ENCODE measurements at regions not wholly inside any gene's neighbourhood (a gene's known extent, or its start where the extent isn't known, plus 50 kb on each side); places are given as distances from the start of the nearest gene placed in this dataset.

DNA sequence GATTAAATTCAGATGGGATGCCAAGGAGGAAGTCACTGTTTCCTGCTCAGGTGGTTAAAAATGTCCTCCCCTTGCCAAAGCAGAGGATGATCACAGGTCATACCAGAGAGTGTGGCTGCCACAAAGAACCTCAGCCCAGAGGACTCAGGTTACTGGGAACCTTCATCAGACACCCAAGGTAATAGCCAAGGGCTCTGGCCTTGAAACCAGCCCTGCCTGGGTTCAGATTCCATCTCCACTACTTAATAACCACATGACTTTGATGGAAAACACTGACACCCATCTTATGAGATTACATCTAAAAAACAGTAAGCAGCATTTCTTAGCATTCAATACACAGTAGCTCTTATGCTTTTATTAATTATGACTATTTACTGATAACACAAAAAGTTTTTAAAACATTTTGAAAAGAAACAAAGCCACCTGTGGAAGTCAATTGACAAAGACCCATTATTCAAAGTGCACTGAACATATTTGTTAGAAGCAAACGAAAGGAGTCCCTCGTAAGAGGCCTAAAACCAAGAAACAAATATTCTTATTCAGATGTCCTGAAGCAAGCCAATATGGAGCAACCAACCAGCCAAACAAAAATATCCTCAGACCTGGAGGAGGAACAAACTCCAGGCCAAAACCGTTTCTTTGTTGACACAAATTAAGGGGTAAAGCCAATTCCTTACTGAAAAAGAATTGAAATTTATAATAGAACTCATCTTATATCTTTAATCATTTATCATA is 241.5 kb downstream of the RNF152 start:
- Histone ChIP-seq H3K9ac (no peak overlapping the region), H3K27ac (ENCODE audit: low read depth in 2 of 2, low read length in 1 of 2) (no peak overlapping the region), H3K79me2 (ENCODE audit: insufficient read depth) (no peaks in the 10 kb centered on the region), H3K36me3 (replicated peaks in 1 of 2; ENCODE audit: control insufficient read depth in 1 of 2, insufficient read depth in 2 of 2, low read length in 1 of 2) (no peaks in the 10 kb centered on the region), H4K20me1 (ENCODE audit: insufficient read depth) (no peaks in the 10 kb centered on the region), H3K4me3 (ENCODE audit: low read depth in 2 of 2, low read length in 1 of 2) (no peak overlapping the region), H2AFZ (ENCODE audit: low read depth) (no peak overlapping the region), H3K4me2 (no peak overlapping the region), H3K4me1 (ENCODE audit: control insufficient read depth in 1 of 2, insufficient read depth in 2 of 2, low read depth in 1 of 2, low read length in 1 of 2) (peaks cover 0 to 7% of the 10 kb centered on the region in 2 experiments; a peak in 2 of 4 replicates), H3F3A (replicated peaks; ENCODE audit: insufficient read depth) (no peaks in the 10 kb centered on the region), H3K9me3 (no peaks in the 10 kb centered on the region), H3K27me3 (ENCODE audit: insufficient read depth) (no peaks in the 10 kb centered on the region), H3K9me2 (no peaks in the 10 kb centered on the region)
- TF ChIP-seq FOXJ3 (CRISPR knock-in tag; IDR thresholded peaks at IDR 0.05) = no peak
- TF ChIP-seq POLR2AphosphoS5 (IDR thresholded peaks at IDR 0.05; ENCODE audit: low read depth, low read length) = no peak
- no peak for TF ChIP-seq JUND (IDR thresholded peaks at IDR 0.05)
- TF ChIP-seq, protein P1, sequence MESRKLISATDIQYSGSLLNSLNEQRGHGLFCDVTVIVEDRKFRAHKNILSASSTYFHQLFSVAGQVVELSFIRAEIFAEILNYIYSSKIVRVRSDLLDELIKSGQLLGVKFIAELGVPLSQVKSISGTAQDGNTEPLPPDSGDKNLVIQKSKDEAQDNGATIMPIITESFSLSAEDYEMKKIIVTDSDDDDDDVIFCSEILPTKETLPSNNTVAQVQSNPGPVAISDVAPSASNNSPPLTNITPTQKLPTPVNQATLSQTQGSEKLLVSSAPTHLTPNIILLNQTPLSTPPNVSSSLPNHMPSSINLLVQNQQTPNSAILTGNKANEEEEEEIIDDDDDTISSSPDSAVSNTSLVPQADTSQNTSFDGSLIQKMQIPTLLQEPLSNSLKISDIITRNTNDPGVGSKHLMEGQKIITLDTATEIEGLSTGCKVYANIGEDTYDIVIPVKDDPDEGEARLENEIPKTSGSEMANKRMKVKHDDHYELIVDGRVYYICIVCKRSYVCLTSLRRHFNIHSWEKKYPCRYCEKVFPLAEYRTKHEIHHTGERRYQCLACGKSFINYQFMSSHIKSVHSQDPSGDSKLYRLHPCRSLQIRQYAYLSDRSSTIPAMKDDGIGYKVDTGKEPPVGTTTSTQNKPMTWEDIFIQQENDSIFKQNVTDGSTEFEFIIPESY (IDR thresholded peaks at IDR 0.05; ENCODE audit: borderline replicate concordance, low read depth) = no peak
- TF ChIP-seq, protein P2, sequence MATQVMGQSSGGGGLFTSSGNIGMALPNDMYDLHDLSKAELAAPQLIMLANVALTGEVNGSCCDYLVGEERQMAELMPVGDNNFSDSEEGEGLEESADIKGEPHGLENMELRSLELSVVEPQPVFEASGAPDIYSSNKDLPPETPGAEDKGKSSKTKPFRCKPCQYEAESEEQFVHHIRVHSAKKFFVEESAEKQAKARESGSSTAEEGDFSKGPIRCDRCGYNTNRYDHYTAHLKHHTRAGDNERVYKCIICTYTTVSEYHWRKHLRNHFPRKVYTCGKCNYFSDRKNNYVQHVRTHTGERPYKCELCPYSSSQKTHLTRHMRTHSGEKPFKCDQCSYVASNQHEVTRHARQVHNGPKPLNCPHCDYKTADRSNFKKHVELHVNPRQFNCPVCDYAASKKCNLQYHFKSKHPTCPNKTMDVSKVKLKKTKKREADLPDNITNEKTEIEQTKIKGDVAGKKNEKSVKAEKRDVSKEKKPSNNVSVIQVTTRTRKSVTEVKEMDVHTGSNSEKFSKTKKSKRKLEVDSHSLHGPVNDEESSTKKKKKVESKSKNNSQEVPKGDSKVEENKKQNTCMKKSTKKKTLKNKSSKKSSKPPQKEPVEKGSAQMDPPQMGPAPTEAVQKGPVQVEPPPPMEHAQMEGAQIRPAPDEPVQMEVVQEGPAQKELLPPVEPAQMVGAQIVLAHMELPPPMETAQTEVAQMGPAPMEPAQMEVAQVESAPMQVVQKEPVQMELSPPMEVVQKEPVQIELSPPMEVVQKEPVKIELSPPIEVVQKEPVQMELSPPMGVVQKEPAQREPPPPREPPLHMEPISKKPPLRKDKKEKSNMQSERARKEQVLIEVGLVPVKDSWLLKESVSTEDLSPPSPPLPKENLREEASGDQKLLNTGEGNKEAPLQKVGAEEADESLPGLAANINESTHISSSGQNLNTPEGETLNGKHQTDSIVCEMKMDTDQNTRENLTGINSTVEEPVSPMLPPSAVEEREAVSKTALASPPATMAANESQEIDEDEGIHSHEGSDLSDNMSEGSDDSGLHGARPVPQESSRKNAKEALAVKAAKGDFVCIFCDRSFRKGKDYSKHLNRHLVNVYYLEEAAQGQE (IDR thresholded peaks at IDR 0.05; ENCODE audit: low read depth, low read length) = no peak
- no peak for TF ChIP-seq RAD21 (IDR thresholded peaks at IDR 0.05; ENCODE audit: low read length)
- no peak for TF ChIP-seq TAF1 (IDR thresholded peaks at IDR 0.05; ENCODE audit: borderline replicate concordance, low read depth, low read length)
- TF ChIP-seq, protein P3, sequence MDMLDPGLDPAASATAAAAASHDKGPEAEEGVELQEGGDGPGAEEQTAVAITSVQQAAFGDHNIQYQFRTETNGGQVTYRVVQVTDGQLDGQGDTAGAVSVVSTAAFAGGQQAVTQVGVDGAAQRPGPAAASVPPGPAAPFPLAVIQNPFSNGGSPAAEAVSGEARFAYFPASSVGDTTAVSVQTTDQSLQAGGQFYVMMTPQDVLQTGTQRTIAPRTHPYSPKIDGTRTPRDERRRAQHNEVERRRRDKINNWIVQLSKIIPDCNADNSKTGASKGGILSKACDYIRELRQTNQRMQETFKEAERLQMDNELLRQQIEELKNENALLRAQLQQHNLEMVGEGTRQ (IDR thresholded peaks at IDR 0.05; ENCODE audit: borderline replicate concordance, low read depth, low read length) = no peak
- TF ChIP-seq CHD2 (IDR thresholded peaks at IDR 0.05; ENCODE audit: low read length, partially characterized antibody) = no peak
- no peak for TF ChIP-seq ELF1 (IDR thresholded peaks at IDR 0.05)
- TF ChIP-seq RFX5 (IDR thresholded peaks at IDR 0.05; ENCODE audit: low read length) = no peak
- TF ChIP-seq MEF2A (IDR thresholded peaks at IDR 0.05; ENCODE audit: borderline replicate concordance, low read depth) = no peak
- no peak for TF ChIP-seq RXRA (IDR thresholded peaks at IDR 0.05; ENCODE audit: borderline replicate concordance, low read depth)
- no peak for TF ChIP-seq GATA2 (CRISPR knock-in tag; IDR thresholded peaks at IDR 0.05)
- TF ChIP-seq SMC3 (IDR thresholded peaks at IDR 0.05; ENCODE audit: low read depth, low read length) = no peak
- TF ChIP-seq, protein P4, sequence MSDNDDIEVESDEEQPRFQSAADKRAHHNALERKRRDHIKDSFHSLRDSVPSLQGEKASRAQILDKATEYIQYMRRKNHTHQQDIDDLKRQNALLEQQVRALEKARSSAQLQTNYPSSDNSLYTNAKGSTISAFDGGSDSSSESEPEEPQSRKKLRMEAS (IDR thresholded peaks at IDR 0.05; ENCODE audit: low read depth) = no peak
- TF ChIP-seq EP300 (IDR thresholded peaks at IDR 0.05; ENCODE audit: borderline replicate concordance in 1 of 2, low read depth in 1 of 2, low read length in 1 of 2) = peak in 1 of 2 experiments; percentile 13; a peak in 1 of 4 replicates
- TF ChIP-seq, protein P5, sequence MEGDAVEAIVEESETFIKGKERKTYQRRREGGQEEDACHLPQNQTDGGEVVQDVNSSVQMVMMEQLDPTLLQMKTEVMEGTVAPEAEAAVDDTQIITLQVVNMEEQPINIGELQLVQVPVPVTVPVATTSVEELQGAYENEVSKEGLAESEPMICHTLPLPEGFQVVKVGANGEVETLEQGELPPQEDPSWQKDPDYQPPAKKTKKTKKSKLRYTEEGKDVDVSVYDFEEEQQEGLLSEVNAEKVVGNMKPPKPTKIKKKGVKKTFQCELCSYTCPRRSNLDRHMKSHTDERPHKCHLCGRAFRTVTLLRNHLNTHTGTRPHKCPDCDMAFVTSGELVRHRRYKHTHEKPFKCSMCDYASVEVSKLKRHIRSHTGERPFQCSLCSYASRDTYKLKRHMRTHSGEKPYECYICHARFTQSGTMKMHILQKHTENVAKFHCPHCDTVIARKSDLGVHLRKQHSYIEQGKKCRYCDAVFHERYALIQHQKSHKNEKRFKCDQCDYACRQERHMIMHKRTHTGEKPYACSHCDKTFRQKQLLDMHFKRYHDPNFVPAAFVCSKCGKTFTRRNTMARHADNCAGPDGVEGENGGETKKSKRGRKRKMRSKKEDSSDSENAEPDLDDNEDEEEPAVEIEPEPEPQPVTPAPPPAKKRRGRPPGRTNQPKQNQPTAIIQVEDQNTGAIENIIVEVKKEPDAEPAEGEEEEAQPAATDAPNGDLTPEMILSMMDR (IDR thresholded peaks at IDR 0.05) = no peak
- no peak for TF ChIP-seq RCOR1 (IDR thresholded peaks at IDR 0.05; ENCODE audit: low read length)
- no peak for TF ChIP-seq FOSL2 (IDR thresholded peaks at IDR 0.05; ENCODE audit: borderline replicate concordance, low read depth)
- TF ChIP-seq, protein P6, sequence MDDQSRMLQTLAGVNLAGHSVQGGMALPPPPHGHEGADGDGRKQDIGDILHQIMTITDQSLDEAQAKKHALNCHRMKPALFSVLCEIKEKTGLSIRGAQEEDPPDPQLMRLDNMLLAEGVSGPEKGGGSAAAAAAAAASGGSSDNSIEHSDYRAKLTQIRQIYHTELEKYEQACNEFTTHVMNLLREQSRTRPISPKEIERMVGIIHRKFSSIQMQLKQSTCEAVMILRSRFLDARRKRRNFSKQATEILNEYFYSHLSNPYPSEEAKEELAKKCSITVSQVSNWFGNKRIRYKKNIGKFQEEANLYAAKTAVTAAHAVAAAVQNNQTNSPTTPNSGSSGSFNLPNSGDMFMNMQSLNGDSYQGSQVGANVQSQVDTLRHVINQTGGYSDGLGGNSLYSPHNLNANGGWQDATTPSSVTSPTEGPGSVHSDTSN (IDR thresholded peaks at IDR 0.05) = 0 out of 2 replicates have a peak, but pooled peaks have one; percentile 17
- TF ChIP-seq SIN3A (IDR thresholded peaks at IDR 0.05; ENCODE audit: borderline replicate concordance, low read depth, low read length) = no peak
- TF ChIP-seq EZH2phosphoT487 (IDR thresholded peaks at IDR 0.05; ENCODE audit: borderline replicate concordance, low read depth) = no peak
- 0 out of 2 replicates have a peak, but pooled peaks have one; percentile 8 for TF ChIP-seq TCF12 (IDR thresholded peaks at IDR 0.05)
- ChIA-PET CTCF (interaction anchor here (0.6 to 1.0 kb wide), 2 partner anchors 69 to 243 kb away, joined by 3 read pairs; no protein-coding TSS in a partner anchor), POLR2A (no interaction called here)
- 79% methylated on average over 3 of the region's 3 CpGs for WGBS (ENCODE audit: low lambda C conversion rate)
- peak; percentile 19 for DNase-seq

Data from SK-N-SH (cell line).